HCT116 (cell line): ENCODE measurements at regions not wholly inside any gene's neighbourhood (a gene's known extent, or its start where the extent isn't known, plus 50 kb on each side); places are given as distances from the start of the nearest gene placed in this dataset.

Experiments used
- ATAC-seq: fragments of 200-7000 bp; cut with Tn5 transposase; 2 replicates; pipeline ENCODE4 v1.9.1; 2020; ENCODE audit warnings: mild to moderate bottlenecking, moderate library complexity
- BruUV-seq: library from RNA; stranded (reverse); fragments of 400-500 nt; replicated peaks from 2 replicates; lab custom pipeline; 2021; lab: Mats Ljungman, UMichigan
- CTCF ChIA-PET: fragments of 300-600 bp; sonication (Branson Sonifier 250); formaldehyde crosslinking; loops from one replicate; lab custom pipeline; 2021; ENCODE audit warnings: antibody characterized with exemption; lab: Charles Lee
- POLR2A ChIA-PET: fragments of 300-600, 350-600 bp; sonication (Branson Sonifier 250); formaldehyde crosslinking; loops from one replicate; lab custom pipeline; 2021; ENCODE audit warnings: antibody characterized with exemption; lab: Charles Lee
- RAD21 ChIA-PET, 2 experiments: fragments of 300-600 bp; sonication (Branson Sonifier 250); formaldehyde crosslinking; loops; one replicate each; lab custom pipeline; 2023; ENCODE audit warnings: low total read pairs in 2 of 2; ENCODE audit not compliant: uncharacterized antibody in 2 of 2, unreplicated experiment in 2 of 2, low non-redundant PET in 1 of 2; lab: Charles Lee
- DNase-seq: peaks from one replicate; pipeline ENCODE4 v3.0.0-alpha.2; 2010; ENCODE audit warnings: low read depth, low spot score
- H2AFZ ChIP-seq: fragments of 200-600 bp; shearing (Covaris generic), sonication (generic); 2 replicates; pipeline ENCODE4 v1.6.1; 2017; ENCODE audit warnings: low read depth, mixed run types, mixed read lengths, antibody characterized with exemption, low read length; ENCODE audit not compliant: poor library complexity, severe bottlenecking
- H3K27ac ChIP-seq: 2 replicates; pipeline ENCODE4 v1.5.1; 2012; ENCODE audit warnings: low read depth, low read length
- H3K27me3 ChIP-seq: fragments of 200-600 bp; sonication (generic); 2 replicates; pipeline ENCODE4 v1.6.1; 2016; ENCODE audit warnings: mixed run types, low read length, mixed read lengths; ENCODE audit not compliant: insufficient read depth
- H3K36me3 ChIP-seq, 2 experiments: fragments of 200-500 bp in 1 of 2; fragments of 200-600 bp in 1 of 2; sonication (Bioruptor generic) in 1 of 2; sonication (generic) in 1 of 2; 2 replicates each; pipeline versions ENCODE4 v1.5.1 to v1.6.1; 2014 to 2016; ENCODE audit warnings: low read length in 2 of 2, inconsistent platforms in 1 of 2, mixed read lengths in 1 of 2, mixed run types in 1 of 2; ENCODE audit not compliant: insufficient read depth in 2 of 2, control insufficient read depth in 1 of 2
- H3K4me1 ChIP-seq, 2 experiments: fragments of 200-600 bp in 1 of 2; sonication (generic) in 1 of 2; 2 replicates each; pipeline versions ENCODE4 v1.5.1 to v1.6.1; 2012 to 2017; ENCODE audit warnings: low read length in 2 of 2, inconsistent platforms in 1 of 2, mild to moderate bottlenecking in 1 of 2, mixed read lengths in 1 of 2, mixed run types in 1 of 2, moderate library complexity in 1 of 2; ENCODE audit not compliant: insufficient read depth in 2 of 2, control insufficient read depth in 1 of 2
- H3K4me2 ChIP-seq: fragments of 200-600 bp; sonication (generic); 2 replicates; pipeline ENCODE4 v1.6.1; 2017; ENCODE audit warnings: mixed run types, low read length, mixed read lengths
- H3K4me3 ChIP-seq, 2 experiments: fragments of 200-600 bp in 1 of 2; sonication (generic) in 1 of 2; replicated peaks in 1 of 2; 2 replicates each; pipeline ENCODE4 v1.5.1; 2011 to 2016; ENCODE audit warnings: low read length in 2 of 2, control low read depth in 1 of 2, low read depth in 1 of 2, mild to moderate bottlenecking in 1 of 2, mixed read lengths in 1 of 2, mixed run types in 1 of 2
- H3K79me2 ChIP-seq: fragments of 200-600 bp; sonication (generic); 2 replicates; pipeline ENCODE4 v1.6.1; 2017; ENCODE audit warnings: mild to moderate bottlenecking, mixed run types, low read length, moderate library complexity, mixed read lengths; ENCODE audit not compliant: insufficient read depth
- H3K9ac ChIP-seq: fragments of 200-600 bp; sonication (generic); 2 replicates; pipeline ENCODE4 v1.6.1; 2016; ENCODE audit warnings: low read length, mixed read lengths
- H3K9me2 ChIP-seq: fragments of 200-600 bp; sonication (generic), shearing (Covaris generic); 2 replicates; pipeline ENCODE4 v1.6.1; 2017; ENCODE audit warnings: mixed run types, mild to moderate bottlenecking, moderate library complexity; ENCODE audit not compliant: insufficient read depth
- H3K9me3 ChIP-seq, 2 experiments: fragments of 200-500 bp in 1 of 2; fragments of 200-600 bp in 1 of 2; sonication (Bioruptor generic) in 1 of 2; sonication (generic) in 1 of 2; 2 replicates each; pipeline ENCODE4 v1.6.1; 2014 to 2017; ENCODE audit warnings: low read length in 2 of 2, mixed read lengths in 2 of 2, inconsistent platforms in 1 of 2, low read depth in 1 of 2, mild to moderate bottlenecking in 1 of 2, mixed run types in 1 of 2, moderate library complexity in 1 of 2; ENCODE audit not compliant: control insufficient read depth in 1 of 2, insufficient read depth in 1 of 2
- H4K20me1 ChIP-seq: fragments of 200-600 bp; sonication (generic), shearing (Covaris generic); 2 replicates; pipeline ENCODE4 v1.6.1; 2017; ENCODE audit warnings: mixed run types, mild to moderate bottlenecking, moderate library complexity; ENCODE audit not compliant: insufficient read depth
- CBX3 ChIP-seq: IDR thresholded peaks from 2 replicates; pipeline ENCODE4 v1.6.1; 2012; ENCODE audit warnings: low read depth
- EGR1 ChIP-seq: IDR thresholded peaks from 2 replicates; pipeline ENCODE4 v1.6.1; 2012; ENCODE audit warnings: low read depth
- ELF1 ChIP-seq: IDR thresholded peaks from 2 replicates; pipeline ENCODE4 v1.6.1; 2012; ENCODE audit warnings: low read depth, borderline replicate concordance
- EZH2 ChIP-seq: fragments of 200-600 bp; sonication (generic); IDR thresholded peaks from 2 replicates; pipeline ENCODE4 v1.6.1; 2017; ENCODE audit warnings: antibody characterized with exemption, mixed run types
- JUND ChIP-seq: IDR thresholded peaks from 2 replicates; pipeline ENCODE4 v1.6.1; 2012
- RAD21 ChIP-seq: IDR thresholded peaks from 2 replicates; pipeline ENCODE4 v1.6.1; 2012; ENCODE audit warnings: low read depth, mild to moderate bottlenecking
- SIN3A ChIP-seq: IDR thresholded peaks from 2 replicates; pipeline ENCODE4 v1.6.1; 2012; ENCODE audit warnings: low read depth
- SP1 ChIP-seq: IDR thresholded peaks from 2 replicates; pipeline ENCODE4 v1.6.1; 2012; ENCODE audit warnings: low read depth
- SRF ChIP-seq: IDR thresholded peaks from 2 replicates; pipeline ENCODE4 v1.6.1; 2012; ENCODE audit warnings: low read depth
- YY1 ChIP-seq: IDR thresholded peaks from 2 replicates; pipeline ENCODE4 v1.6.1; 2011; ENCODE audit warnings: low read length, low read depth, moderate library complexity, mild to moderate bottlenecking; ENCODE audit not compliant: insufficient replicate concordance; ENCODE audit errors: extremely low read depth
- ZFX ChIP-seq: fragments of 450-650 bp; IDR thresholded peaks from 2 replicates; pipeline ENCODE4 v1.6.1; 2017
- ZNF274 ChIP-seq: fragments of 200-500 bp; sonication (Bioruptor generic); IDR thresholded peaks from 2 replicates; pipeline ENCODE4 v1.6.1; 2014; ENCODE audit warnings: mild to moderate bottlenecking, low read depth, low read length, inconsistent platforms
- intact Hi-C: fragments of 100-400 bp; cut with micrococcal nuclease; formaldehyde crosslinking; loops from 2 replicates; pipeline ENCODE4 v1.10.0; 2022
- TF ChIP-seq, protein P1 (sequence below): IDR thresholded peaks from 2 replicates; pipeline ENCODE4 v1.6.1; 2011; ENCODE audit warnings: mild to moderate bottlenecking, low read length, moderate library complexity; ENCODE audit not compliant: insufficient replicate concordance; ENCODE audit errors: extremely low read depth
- TF ChIP-seq, protein P2 (sequence below): IDR thresholded peaks from 2 replicates; pipeline ENCODE4 v1.6.1; 2012

DNA sequence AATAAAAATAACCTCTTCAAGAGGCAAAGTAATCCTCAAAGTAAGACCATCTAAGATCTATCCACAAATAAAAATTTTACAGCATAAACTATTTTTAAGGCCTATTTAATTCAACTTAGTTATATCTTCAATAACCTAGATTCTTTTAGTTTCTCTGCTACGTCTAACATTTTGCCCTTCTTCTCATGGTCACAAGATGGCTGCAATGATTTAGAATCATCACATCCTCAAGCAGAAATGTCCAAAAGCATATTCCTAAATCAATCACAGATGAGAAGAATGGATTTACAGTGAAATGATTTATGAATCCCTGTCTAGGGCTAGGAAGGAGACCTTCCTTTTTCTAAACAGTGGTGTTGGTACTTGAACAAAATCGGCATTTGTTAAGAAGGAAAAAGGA, 304.7 kb downstream of the ARHGAP12 start:
- POLR2A ChIA-PET: no interaction called here

DNA sequence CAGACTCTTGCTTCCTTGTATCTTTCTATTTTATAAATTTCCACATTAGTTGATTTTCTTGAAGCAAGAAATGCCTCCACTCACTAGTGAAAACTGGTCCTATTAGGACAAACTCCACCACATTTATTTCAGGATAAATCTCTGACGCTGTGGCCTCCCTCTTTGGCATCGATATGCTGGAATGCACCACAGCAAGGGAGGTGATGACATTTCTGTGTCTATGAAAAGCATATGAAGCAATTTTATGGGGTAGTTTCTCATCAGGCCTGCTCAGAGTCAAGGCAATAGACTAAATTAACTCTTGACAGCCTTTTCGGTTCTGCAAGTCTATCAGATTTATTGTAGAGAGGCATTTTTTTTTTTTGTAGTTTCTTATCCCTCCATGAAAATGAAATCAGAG, 304.4 kb downstream of the ZEB1 start:
- no peak for TF ChIP-seq CBX3
- TF ChIP-seq EZH2: no peak
- TF ChIP-seq RAD21: no peak
- TF ChIP-seq EGR1: no peak
- TF ChIP-seq, protein P1, sequence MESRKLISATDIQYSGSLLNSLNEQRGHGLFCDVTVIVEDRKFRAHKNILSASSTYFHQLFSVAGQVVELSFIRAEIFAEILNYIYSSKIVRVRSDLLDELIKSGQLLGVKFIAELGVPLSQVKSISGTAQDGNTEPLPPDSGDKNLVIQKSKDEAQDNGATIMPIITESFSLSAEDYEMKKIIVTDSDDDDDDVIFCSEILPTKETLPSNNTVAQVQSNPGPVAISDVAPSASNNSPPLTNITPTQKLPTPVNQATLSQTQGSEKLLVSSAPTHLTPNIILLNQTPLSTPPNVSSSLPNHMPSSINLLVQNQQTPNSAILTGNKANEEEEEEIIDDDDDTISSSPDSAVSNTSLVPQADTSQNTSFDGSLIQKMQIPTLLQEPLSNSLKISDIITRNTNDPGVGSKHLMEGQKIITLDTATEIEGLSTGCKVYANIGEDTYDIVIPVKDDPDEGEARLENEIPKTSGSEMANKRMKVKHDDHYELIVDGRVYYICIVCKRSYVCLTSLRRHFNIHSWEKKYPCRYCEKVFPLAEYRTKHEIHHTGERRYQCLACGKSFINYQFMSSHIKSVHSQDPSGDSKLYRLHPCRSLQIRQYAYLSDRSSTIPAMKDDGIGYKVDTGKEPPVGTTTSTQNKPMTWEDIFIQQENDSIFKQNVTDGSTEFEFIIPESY: no peak
- ChIA-PET POLR2A (no interaction called here), RAD21 (no interaction called here), CTCF (no interaction called here)
- Histone ChIP-seq H3K79me2 (no peaks in the 10 kb centered on the region), H3K9me3 (no peaks in the 10 kb centered on the region), H4K20me1 (no peaks in the 10 kb centered on the region), H3K4me2 (no peak overlapping the region), H3K9ac (no peak overlapping the region), H3K27ac (no peak overlapping the region), H2AFZ (no peak overlapping the region), H3K4me1 (peaks cover 0 to 16% of the 10 kb centered on the region in 2 experiments; a peak in 2 of 4 replicates), H3K36me3 (no peaks in the 10 kb centered on the region), H3K27me3 (no peaks in the 10 kb centered on the region), H3K9me2 (no peaks in the 10 kb centered on the region), H3K4me3 (no peak overlapping the region)
- intact Hi-C loops: no loop called here
- BruUV-seq: no TSS peak
- no peak for DNase-seq
- ATAC-seq: no peak

More for the DNA sequence above, 304.7 kb downstream of the ARHGAP12 start:
- no peaks in the 10 kb centered on the region for H3K9me3 ChIP-seq
- H3K9me2 ChIP-seq: no peaks in the 10 kb centered on the region
- no peaks in the 10 kb centered on the region for H3K79me2 ChIP-seq
- BruUV-seq: no TSS peak
- no peaks in the 10 kb centered on the region for H3K27me3 ChIP-seq
- CTCF ChIA-PET: no interaction called here
- RAD21 ChIA-PET: no interaction called here
- DNase-seq: no peak
- H3K4me2 ChIP-seq: no peak overlapping the region
- no peak overlapping the region for H3K27ac ChIP-seq
- H3K9ac ChIP-seq: no peak overlapping the region
- H3K4me3 ChIP-seq: no peak overlapping the region
- H3K4me1 ChIP-seq: peaks cover 0 to 16% of the 10 kb centered on the region in 2 experiments; a peak in 2 of 4 replicates
- intact Hi-C loops: no loop called here
- H4K20me1 ChIP-seq: no peaks in the 10 kb centered on the region
- H2AFZ ChIP-seq: no peak overlapping the region
- H3K36me3 ChIP-seq: no peaks in the 10 kb centered on the region
- TF ChIP-seq, protein P1: no peak
- TF ChIP-seq ZNF274 (no peak), CBX3 (no peak), ELF1 (no peak), SRF (no peak), SIN3A (no peak), YY1 (no peak), SP1 (no peak), JUND (no peak), EGR1 (no peak), ZFX (no peak)
- TF ChIP-seq, protein P2, sequence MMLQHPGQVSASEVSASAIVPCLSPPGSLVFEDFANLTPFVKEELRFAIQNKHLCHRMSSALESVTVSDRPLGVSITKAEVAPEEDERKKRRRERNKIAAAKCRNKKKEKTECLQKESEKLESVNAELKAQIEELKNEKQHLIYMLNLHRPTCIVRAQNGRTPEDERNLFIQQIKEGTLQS: no peak
- no peak for ATAC-seq
